NCI-H2107 (cell line): ENCODE measurements at regions not wholly inside any gene's neighbourhood (a gene's known extent, or its start where the extent isn't known, plus 50 kb on each side); places are given as distances from the start of the nearest gene placed in this dataset.
"Not testable (repeated sequence)": the region's sequence is repeated elsewhere in the genome, so short reads cannot be mapped to it uniquely, and the experiment has no call there.

Source experiments
- DNase-seq: peaks from one replicate; lab custom pipeline; 2025; lab: John Stamatoyannopoulos, UW

GRCh38 chr11:127844876-127845275 is 742.5 kb downstream of the ETS1 start:
- no peak for DNase-seq

GRCh38 chr11:127843483-127844396 is 743.6 kb downstream of the ETS1 start:
- peak; percentile 36 for DNase-seq

GRCh38 chr11:127825183-127825582 is 762.2 kb downstream of the ETS1 start:
- no peak for DNase-seq

- no peak for DNase-seq
Measured at GRCh38 chr11:127818625-127819024, 768.7 kb downstream of the ETS1 start.

- no peak for DNase-seq
Measured at GRCh38 chr11:127816962-127817361, 770.4 kb downstream of the ETS1 start.

GRCh38 chr11:127815331-127815730 is 772.0 kb downstream of the ETS1 start:
- DNase-seq, result no peak

GRCh38 chr11:127806501-127806900 is 780.9 kb downstream of the ETS1 start:
- DNase-seq, result no peak

- DNase-seq, result no peak
Measured at GRCh38 chr11:127805771-127806170, 781.6 kb downstream of the ETS1 start.

- DNase-seq, result no peak
Measured at GRCh38 chr11:127804747-127805400, 782.5 kb downstream of the ETS1 start.

- no peak for DNase-seq
Measured at GRCh38 chr11:127803755-127804154, 783.6 kb downstream of the ETS1 start.

GRCh38 chr11:127800989-127801688 is 786.2 kb downstream of the ETS1 start:
- no peak for DNase-seq

- DNase-seq, result no peak
Measured at GRCh38 chr11:127795326-127795725, 792.0 kb downstream of the ETS1 start.

- DNase-seq, result no peak
Measured at GRCh38 chr11:127791844-127792243, 791.3 kb upstream of the KIRREL3 start.

GRCh38 chr11:127790592-127790991 is 790.0 kb upstream of the KIRREL3 start:
- no peak for DNase-seq

- no peak for DNase-seq
Measured at GRCh38 chr11:127789927-127790326, 789.4 kb upstream of the KIRREL3 start.

- DNase-seq, result not testable (repeated sequence)
Measured at GRCh38 chr11:127772938-127773337, 772.4 kb upstream of the KIRREL3 start.

GRCh38 chr11:127768931-127769330 is 768.4 kb upstream of the KIRREL3 start:
- not testable (repeated sequence) for DNase-seq

- no peak for DNase-seq
Measured at GRCh38 chr11:127766734-127767133, 766.2 kb upstream of the KIRREL3 start.

GRCh38 chr11:127738771-127739286 is 738.3 kb upstream of the KIRREL3 start:
- no peak for DNase-seq

- DNase-seq, result no peak
Measured at GRCh38 chr11:127737499-127737898, 736.9 kb upstream of the KIRREL3 start.

GRCh38 chr11:127733552-127733951 is 733.0 kb upstream of the KIRREL3 start:
- no peak for DNase-seq

- no peak for DNase-seq
Measured at GRCh38 chr11:127726367-127726766, 725.8 kb upstream of the KIRREL3 start.
